Panc1 (cell line): ENCODE measurements at regions not wholly inside any gene's neighbourhood (a gene's known extent, or its start where the extent isn't known, plus 50 kb on each side); places are given as distances from the start of the nearest gene placed in this dataset.

Experiments
- TCF7L2 ChIP-seq: IDR thresholded peaks from 2 replicates; pipeline ENCODE4 v1.6.1; 2011; ENCODE audit warnings: mild to moderate bottlenecking, low read depth, low read length, inconsistent platforms
- TF ChIP-seq, protein P1 (sequence below): fragments of 450-650 bp; IDR thresholded peaks from 2 replicates; pipeline ENCODE4 v1.5.1; 2017; ENCODE audit warnings: mild to moderate bottlenecking

GRCh38 chr3:95352471-95352870, 1289.6 kb downstream of the NSUN3 start:
- TF ChIP-seq, protein P1, sequence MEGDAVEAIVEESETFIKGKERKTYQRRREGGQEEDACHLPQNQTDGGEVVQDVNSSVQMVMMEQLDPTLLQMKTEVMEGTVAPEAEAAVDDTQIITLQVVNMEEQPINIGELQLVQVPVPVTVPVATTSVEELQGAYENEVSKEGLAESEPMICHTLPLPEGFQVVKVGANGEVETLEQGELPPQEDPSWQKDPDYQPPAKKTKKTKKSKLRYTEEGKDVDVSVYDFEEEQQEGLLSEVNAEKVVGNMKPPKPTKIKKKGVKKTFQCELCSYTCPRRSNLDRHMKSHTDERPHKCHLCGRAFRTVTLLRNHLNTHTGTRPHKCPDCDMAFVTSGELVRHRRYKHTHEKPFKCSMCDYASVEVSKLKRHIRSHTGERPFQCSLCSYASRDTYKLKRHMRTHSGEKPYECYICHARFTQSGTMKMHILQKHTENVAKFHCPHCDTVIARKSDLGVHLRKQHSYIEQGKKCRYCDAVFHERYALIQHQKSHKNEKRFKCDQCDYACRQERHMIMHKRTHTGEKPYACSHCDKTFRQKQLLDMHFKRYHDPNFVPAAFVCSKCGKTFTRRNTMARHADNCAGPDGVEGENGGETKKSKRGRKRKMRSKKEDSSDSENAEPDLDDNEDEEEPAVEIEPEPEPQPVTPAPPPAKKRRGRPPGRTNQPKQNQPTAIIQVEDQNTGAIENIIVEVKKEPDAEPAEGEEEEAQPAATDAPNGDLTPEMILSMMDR = no peak
- TF ChIP-seq TCF7L2 = no peak
